Activated T-cell treated with anti-CD3 and anti-CD28 coated beads for 24 hours (primary cell): ENCODE measurements at regions not wholly inside any gene's neighbourhood (a gene's known extent, or its start where the extent isn't known, plus 50 kb on each side); places are given as distances from the start of the nearest gene placed in this dataset.
"Not testable (repeated sequence)": the region's sequence is repeated elsewhere in the genome, so short reads cannot be mapped to it uniquely, and the experiment has no call there.

Experiments used
- DNase-seq: peaks from one replicate; pipeline ENCODE4 v3.0.0-alpha.2; 2020; ENCODE audit warnings: low read depth

GRCh38 chr18:38790303-38790702 lies 1224.7 kb upstream of the CELF4 start:
- no peak for DNase-seq

GRCh38 chr18:38789141-38789540 lies 1223.5 kb upstream of the CELF4 start:
- no peak for DNase-seq

- DNase-seq: no peak
These were observed 1221.3 kb upstream of the CELF4 start for GRCh38 chr18:38786906-38787305.

- not testable (repeated sequence) for DNase-seq
These were observed 1206.0 kb upstream of the CELF4 start for GRCh38 chr18:38771620-38772019.

- no peak for DNase-seq
These were observed 1202.9 kb upstream of the CELF4 start for GRCh38 chr18:38768504-38768903.

GRCh38 chr18:38759457-38759856 lies 1193.9 kb upstream of the CELF4 start:
- no peak for DNase-seq

- no peak for DNase-seq
These were observed 1190.8 kb upstream of the CELF4 start for GRCh38 chr18:38756436-38756835.

- no peak for DNase-seq
These were observed 1186.8 kb upstream of the CELF4 start for GRCh38 chr18:38752430-38752829.

GRCh38 chr18:38751898-38752297 lies 1186.3 kb upstream of the CELF4 start:
- DNase-seq: no peak

- no peak for DNase-seq
These were observed 1185.6 kb upstream of the CELF4 start for GRCh38 chr18:38751211-38751610.

GRCh38 chr18:38750751-38751150 lies 1185.2 kb upstream of the CELF4 start:
- no peak for DNase-seq

GRCh38 chr18:38747153-38747552 lies 1181.6 kb upstream of the CELF4 start:
- DNase-seq: no peak

- not testable (repeated sequence) for DNase-seq
These were observed 1154.6 kb upstream of the CELF4 start for GRCh38 chr18:38720181-38720580.

GRCh38 chr18:38718365-38718901 lies 1152.8 kb upstream of the CELF4 start:
- no peak for DNase-seq

GRCh38 chr18:38709122-38709521 lies 1143.5 kb upstream of the CELF4 start:
- no peak for DNase-seq

- DNase-seq: no peak
These were observed 1140.8 kb upstream of the CELF4 start for GRCh38 chr18:38706373-38706772.

GRCh38 chr18:38698088-38698487 lies 1132.5 kb upstream of the CELF4 start:
- DNase-seq: no peak

- no peak for DNase-seq
These were observed 1130.1 kb upstream of the CELF4 start for GRCh38 chr18:38695559-38696280.

- no peak for DNase-seq
These were observed 1127.5 kb upstream of the CELF4 start for GRCh38 chr18:38693104-38693503.

- no peak for DNase-seq
These were observed 1125.0 kb upstream of the CELF4 start for GRCh38 chr18:38690626-38691025.

GRCh38 chr18:38688416-38688815 lies 1122.8 kb upstream of the CELF4 start:
- no peak for DNase-seq

GRCh38 chr18:38670486-38670885 lies 1104.9 kb upstream of the CELF4 start:
- DNase-seq: no peak

- no peak for DNase-seq
These were observed 1099.3 kb upstream of the CELF4 start for GRCh38 chr18:38664929-38665328.

GRCh38 chr18:38663682-38664081 lies 1098.1 kb upstream of the CELF4 start:
- no peak for DNase-seq
